Left ventricle myocardium superior (tissue), 1 donor: ENCODE measurements at regions not wholly inside any gene's neighbourhood (a gene's known extent, or its start where the extent isn't known, plus 50 kb on each side); places are given as distances from the start of the nearest gene placed in this dataset.
"Not testable (repeated sequence)": the region's sequence is repeated elsewhere in the genome, so short reads cannot be mapped to it uniquely, and the experiment has no call there.

Experiments
- ATAC-seq: fragments of 200-7000 bp; cut with Tn5 transposase; one replicate; pipeline ENCODE4 v1.9.1; 2020; ENCODE audit warnings: mild to moderate bottlenecking, moderate library complexity
- DNase-seq: peaks from one replicate; pipeline ENCODE4 v3.0.0-alpha.2; 2020
- intact Hi-C: fragments of 100-400 bp; cut with micrococcal nuclease; formaldehyde crosslinking; loops from one replicate; pipeline ENCODE4 v1.11.0; 2022
- donor health status: DM: no; HTN: yes; CAD: no; lungs with severe emphysema.

- intact Hi-C loops, result no loop called here
- DNase-seq (no peak), ATAC-seq (no peak)
These were observed 284.9 kb upstream of the PUDP start for GRCh38 chrX:7432901-7433300.

GRCh38 chrX:7420717-7421116 is 272.8 kb upstream of the PUDP start:
- DNase-seq, result no peak
- ATAC-seq, result no peak
- intact Hi-C loops, result no loop called here

DNA sequence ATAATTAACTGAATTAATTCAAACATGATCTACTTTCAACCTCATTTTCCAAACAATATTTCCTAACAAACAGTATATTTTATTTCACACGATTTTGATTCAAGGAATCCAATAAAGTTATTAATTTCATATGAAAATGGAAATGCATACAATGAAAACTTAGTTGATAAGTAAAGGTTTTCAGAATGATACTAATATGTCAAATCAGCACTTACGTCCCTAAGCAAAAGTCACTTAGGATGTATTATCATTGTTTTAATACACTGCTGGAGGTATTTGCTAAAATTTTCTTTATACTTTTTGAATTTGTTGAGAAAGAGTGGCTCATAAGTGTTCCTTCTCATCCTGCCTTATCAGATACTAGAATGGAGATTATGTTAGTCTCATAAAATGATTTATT is 266.8 kb upstream of the PUDP start:
- DNase-seq (no peak), ATAC-seq (no peak)
- intact Hi-C loops, result no loop called here

- no peak for ATAC-seq
- no peak for DNase-seq
- intact Hi-C loops, result no loop called here
These were observed 264.9 kb upstream of the PUDP start for GRCh38 chrX:7412840-7413239.

- intact Hi-C loops, result no loop called here
- DNase-seq (no peak), ATAC-seq (no peak)
These were observed 261.9 kb upstream of the PUDP start for GRCh38 chrX:7409866-7410265.

DNA sequence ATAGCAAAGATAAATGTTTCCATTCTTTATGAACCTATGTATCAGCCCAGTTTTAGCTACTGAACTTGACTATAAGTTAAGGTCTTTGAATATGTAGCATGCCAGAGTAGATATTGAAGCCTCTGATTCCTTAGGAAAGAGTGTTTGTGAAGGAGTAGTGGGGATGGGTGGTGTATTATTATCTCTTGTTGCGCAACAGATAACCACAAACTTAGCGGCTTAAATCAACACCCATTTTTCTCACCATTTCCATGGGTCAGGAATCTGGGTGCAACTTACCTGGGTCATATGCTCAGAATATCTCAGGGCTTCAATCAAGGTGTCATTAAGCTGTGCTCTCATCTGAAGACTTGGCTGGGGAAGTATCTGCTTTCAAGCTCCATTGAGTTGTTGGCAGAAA is 251.4 kb upstream of the PUDP start:
- intact Hi-C loops, result no loop called here
- DNase-seq (no peak), ATAC-seq (no peak)

- DNase-seq, result no peak
These were observed 242.5 kb upstream of the PUDP start for GRCh38 chrX:7390441-7390840.

GRCh38 chrX:7389576-7389975 is 241.6 kb upstream of the PUDP start:
- no peak for ATAC-seq
- intact Hi-C loops, result no loop called here
- DNase-seq, result no peak

More at GRCh38 chrX:7390441-7390840, 242.5 kb upstream of the PUDP start:
- ATAC-seq, result no peak
- intact Hi-C loops, result no loop called here

GRCh38 chrX:7385131-7385530 is 237.2 kb upstream of the PUDP start:
- DNase-seq, result no peak
- intact Hi-C loops, result no loop called here

GRCh38 chrX:7378406-7378805 is 230.5 kb upstream of the PUDP start:
- no peak for DNase-seq
- no peak for ATAC-seq
- intact Hi-C loops, result no loop called here

More at GRCh38 chrX:7385131-7385530, 237.2 kb upstream of the PUDP start:
- ATAC-seq, result no peak

DNA sequence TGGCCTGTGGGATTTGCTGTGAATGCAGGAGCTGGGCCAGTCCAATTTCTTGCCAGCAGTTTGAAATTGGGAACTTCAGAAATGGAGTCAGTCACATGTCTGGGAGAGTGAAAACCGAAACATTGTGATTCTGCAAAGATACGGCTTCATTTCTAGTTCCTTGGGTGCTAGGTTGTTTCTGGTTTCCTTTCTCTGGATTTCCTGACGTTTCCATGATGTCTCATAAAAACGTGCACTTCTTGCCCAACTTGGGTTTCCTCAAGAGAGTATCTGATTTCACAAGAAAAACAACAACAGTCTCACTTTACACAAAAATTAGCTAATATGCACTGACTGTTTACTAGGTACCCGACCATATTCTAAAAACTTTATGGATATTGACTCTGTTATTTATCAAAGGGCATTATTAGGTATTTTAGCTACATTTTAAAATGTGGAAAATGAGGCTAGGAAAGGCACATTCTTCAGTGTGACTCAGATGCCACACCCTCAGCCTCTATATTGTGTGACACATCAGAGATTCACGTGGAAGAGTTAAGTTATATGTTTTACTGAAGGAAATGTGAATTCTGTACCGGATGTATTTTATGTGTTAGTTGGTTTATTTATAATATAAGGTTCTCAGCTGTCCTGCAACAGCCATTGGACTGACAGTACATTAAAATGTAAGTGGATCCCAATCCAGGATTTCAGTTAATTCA is 225.0 kb upstream of the PUDP start:
- intact Hi-C loops, result no loop called here
- DNase-seq, result no peak
- no peak for ATAC-seq

DNA sequence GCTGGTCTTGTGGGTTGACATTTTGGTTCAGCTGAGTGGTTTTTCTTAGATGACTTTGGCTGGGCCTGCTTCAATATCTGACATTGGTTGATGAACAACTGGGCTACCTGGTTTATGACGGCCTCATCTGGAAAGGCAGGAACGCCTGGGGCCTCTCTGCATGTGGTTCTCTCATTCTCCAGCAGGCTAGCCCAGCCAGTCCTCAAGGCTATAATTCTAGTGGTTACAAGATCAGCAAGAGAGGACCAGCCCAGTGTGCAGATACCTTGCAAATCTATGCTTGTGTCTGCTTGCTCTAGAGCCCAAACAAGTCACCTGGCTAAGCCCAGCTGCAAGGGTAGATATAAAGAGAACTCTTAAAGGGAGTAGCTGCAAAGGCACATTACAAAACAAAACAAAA is 214.2 kb upstream of the PUDP start:
- intact Hi-C loops, result no loop called here

DNA sequence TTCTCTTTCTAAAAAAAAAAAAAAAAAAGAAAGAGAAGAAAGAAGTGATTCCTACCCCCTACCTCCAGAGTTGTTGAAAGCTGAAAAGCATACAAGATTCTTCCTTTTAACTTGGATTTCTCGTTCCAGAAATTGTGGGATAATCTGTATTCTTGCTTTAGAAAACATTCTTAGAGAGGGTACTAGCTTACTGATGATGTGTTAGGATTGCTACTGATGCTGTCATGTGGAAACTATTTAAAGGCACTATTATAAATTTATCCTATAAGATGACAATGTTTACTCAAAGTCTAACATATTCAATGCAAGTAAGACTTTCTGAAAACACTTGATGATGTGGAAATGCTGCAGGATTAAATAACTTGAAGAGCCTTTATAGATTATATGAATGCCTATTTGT is 204.0 kb upstream of the PUDP start:
- ATAC-seq, result no peak

More for the DNA sequence above, 214.2 kb upstream of the PUDP start:
- DNase-seq (no peak), ATAC-seq (no peak)

GRCh38 chrX:7347465-7347864 is 199.5 kb upstream of the PUDP start:
- DNase-seq (no peak), ATAC-seq (no peak)
- intact Hi-C loops, result no loop called here

More for the DNA sequence above, 204.0 kb upstream of the PUDP start:
- intact Hi-C loops, result no loop called here
- no peak for DNase-seq

DNA sequence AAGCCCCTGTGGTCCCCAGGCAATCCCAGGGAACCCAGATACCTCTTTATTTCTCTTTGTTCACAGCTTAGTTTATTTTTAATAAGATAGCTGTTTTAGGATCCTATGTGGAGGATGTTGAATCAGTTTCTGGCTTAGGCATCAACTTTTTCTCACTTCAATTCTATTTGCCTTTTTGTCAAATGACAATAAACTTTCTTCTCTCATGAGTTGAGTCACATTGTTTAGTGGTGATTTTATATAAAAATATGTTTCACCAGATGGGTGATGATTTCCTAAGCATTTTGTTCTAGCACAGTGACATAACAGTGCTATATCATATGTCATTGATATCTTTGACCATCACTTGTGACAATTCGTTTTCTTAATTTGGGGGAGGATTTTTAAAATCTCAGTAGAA is 198.1 kb upstream of the PUDP start:
- DNase-seq, result no peak
- no peak for ATAC-seq
- intact Hi-C loops, result no loop called here

DNA sequence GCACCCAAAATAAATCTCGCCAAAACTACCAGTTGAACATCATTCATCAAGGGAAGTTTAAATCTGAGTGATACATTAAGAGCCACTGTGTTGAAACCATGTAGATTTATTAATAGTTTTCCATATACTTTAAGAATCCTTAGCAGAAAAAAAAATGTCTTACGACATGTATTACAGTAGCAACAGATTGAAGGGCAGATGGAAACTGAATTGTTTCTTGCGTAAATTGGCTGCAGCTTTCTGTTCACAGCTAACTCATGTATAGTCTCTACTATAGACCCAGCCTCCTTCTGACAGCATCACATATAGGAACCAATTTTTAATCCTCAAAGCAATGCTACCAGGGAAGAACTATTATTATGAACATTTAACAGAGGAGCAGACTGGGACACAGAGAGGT is 195.2 kb upstream of the PUDP start:
- DNase-seq, result no peak
- intact Hi-C loops, result no loop called here
- no peak for ATAC-seq

- ATAC-seq, DNase-seq, intact Hi-C loops: not testable (repeated sequence)
These were observed 187.9 kb upstream of the PUDP start for GRCh38 chrX:7335816-7336362.

- no peak for DNase-seq
- ATAC-seq, result no peak
These were observed 186.4 kb upstream of the PUDP start for GRCh38 chrX:7334253-7334935.

DNA sequence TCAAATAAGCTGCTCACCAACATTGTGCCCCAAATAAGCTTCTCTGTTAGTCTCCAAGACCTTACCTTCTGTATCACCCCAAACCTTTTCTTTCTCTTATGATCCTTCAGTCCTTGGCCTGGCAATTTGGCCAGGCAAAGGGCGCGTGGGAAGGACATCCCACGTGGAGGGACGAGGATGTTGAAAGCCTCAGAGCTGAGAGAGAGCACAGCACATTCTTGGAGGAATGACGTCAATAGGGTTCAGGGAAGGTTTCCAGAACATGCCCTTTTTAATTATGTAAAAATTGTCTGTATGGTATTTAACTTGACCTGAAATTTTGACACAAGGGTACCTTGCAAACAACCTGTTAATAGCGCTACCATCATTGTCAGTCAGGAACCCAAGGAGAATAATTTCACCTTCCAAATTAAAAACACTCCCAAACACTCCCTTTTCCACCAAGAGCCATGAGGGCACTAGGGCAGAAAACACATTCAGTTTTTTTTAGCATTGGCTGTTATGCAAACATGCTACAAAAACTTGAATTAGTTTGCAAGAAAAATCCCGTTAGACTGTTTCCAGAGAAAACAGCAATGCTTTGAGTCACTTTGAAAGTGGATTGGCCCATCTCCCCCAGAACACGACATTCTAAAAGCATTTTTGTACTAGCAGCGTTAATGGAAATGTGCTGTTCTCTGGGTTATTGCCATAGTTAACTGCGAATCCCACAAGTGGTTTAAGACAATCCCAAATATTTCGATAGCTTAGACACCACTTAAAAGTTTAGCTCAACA is 183.2 kb upstream of the PUDP start:
- ATAC-seq (peak; percentile 58), DNase-seq (peak; percentile 22)
- intact Hi-C loops, result no loop called here

More at GRCh38 chrX:7334253-7334935, 186.4 kb upstream of the PUDP start:
- intact Hi-C loops, result no loop called here

DNA sequence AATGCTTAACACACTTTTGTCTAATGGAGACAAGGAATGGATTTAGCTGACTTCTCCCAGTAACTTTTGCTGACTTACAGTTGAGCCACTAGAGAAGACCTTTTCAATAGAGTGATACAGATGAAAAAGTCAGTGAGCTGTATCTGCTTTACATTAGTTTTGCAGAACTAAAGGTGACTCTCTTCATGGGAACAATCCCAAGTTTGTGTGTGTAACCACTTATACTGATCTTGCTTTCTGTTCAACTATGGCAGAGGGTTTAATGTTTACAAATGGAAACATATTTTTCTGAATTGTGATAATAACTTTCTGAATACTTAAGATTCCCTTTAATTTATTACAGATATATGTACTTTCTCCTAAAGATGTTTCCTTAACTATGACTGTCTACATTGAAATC is 182.6 kb upstream of the PUDP start:
- no peak for ATAC-seq
- intact Hi-C loops, result no loop called here
- DNase-seq, result no peak
